ENCODE measurements at regions not wholly inside any gene's neighbourhood (a gene's known extent, or its start where the extent isn't known, plus 50 kb on each side); places are given as distances from the start of the nearest gene placed in this dataset.
"Not testable (repeated sequence)": the region's sequence is repeated elsewhere in the genome, so short reads cannot be mapped to it uniquely, and the experiment has no call there.

- DNase-seq = no peak
Measured at GRCh38 chr2:18976168-18976961, 382.1 kb downstream of the OSR1 start.

- DNase-seq = no peak
Measured at GRCh38 chr2:18975506-18976167, 382.8 kb downstream of the OSR1 start.

- no peak for DNase-seq
Measured at GRCh38 chr2:18971628-18972027, 382.3 kb upstream of the NT5C1B start.

GRCh38 chr2:18971069-18971378 is 381.7 kb upstream of the NT5C1B start:
- no peak for DNase-seq

- no peak for DNase-seq
Measured at GRCh38 chr2:18966131-18966530, 376.8 kb upstream of the NT5C1B start.

GRCh38 chr2:18963739-18964256 is 374.4 kb upstream of the NT5C1B start:
- not testable (repeated sequence) for DNase-seq

GRCh38 chr2:18961991-18962421 is 372.6 kb upstream of the NT5C1B start:
- no peak for DNase-seq

- peak; percentile 55 for DNase-seq
Measured at GRCh38 chr2:18959952-18960717, 370.8 kb upstream of the NT5C1B start.

GRCh38 chr2:18959200-18959599 is 369.8 kb upstream of the NT5C1B start:
- no peak for DNase-seq

GRCh38 chr2:18957909-18958308 is 368.5 kb upstream of the NT5C1B start:
- no peak for DNase-seq

GRCh38 chr2:18950361-18950851 is 361.0 kb upstream of the NT5C1B start:
- DNase-seq = no peak

GRCh38 chr2:18949871-18950270 is 360.5 kb upstream of the NT5C1B start:
- no peak for DNase-seq

- no peak for DNase-seq
Measured at GRCh38 chr2:18940184-18940583, 350.8 kb upstream of the NT5C1B start.

- DNase-seq = not testable (repeated sequence)
Measured at GRCh38 chr2:18939740-18940139, 350.4 kb upstream of the NT5C1B start.

- no peak for DNase-seq
Measured at GRCh38 chr2:18934886-18935285, 345.5 kb upstream of the NT5C1B start.

- DNase-seq = no peak
Measured at GRCh38 chr2:18932853-18933252, 343.5 kb upstream of the NT5C1B start.

GRCh38 chr2:18930971-18931370 is 341.6 kb upstream of the NT5C1B start:
- no peak for DNase-seq

- no peak for DNase-seq
Measured at GRCh38 chr2:18927525-18928232, 338.3 kb upstream of the NT5C1B start.

- DNase-seq = no peak
Measured at GRCh38 chr2:18926631-18927524, 337.5 kb upstream of the NT5C1B start.

- DNase-seq = no peak
Measured at GRCh38 chr2:18925296-18925695, 335.9 kb upstream of the NT5C1B start.

GRCh38 chr2:18924886-18925285 is 335.5 kb upstream of the NT5C1B start:
- DNase-seq = no peak

- no peak for DNase-seq
Measured at GRCh38 chr2:18924386-18924785, 335.0 kb upstream of the NT5C1B start.

All from inflammatory macrophage treated with lipopolysaccharide for 4 hours (primary cell).